H9 (cell line): ENCODE measurements at regions not wholly inside any gene's neighbourhood (a gene's known extent, or its start where the extent isn't known, plus 50 kb on each side); places are given as distances from the start of the nearest gene placed in this dataset.

Experiments used
- DNase-seq: peaks from one replicate; pipeline ENCODE4 v3.0.0-alpha.2; 2017
- H2AFZ ChIP-seq: one replicate; pipeline ENCODE4 v1.6.1; 2013; ENCODE audit warnings: mild to moderate bottlenecking, low read length, control low read depth, moderate library complexity
- H2AK5ac ChIP-seq: 2 replicates; pipeline ENCODE4 v1.6.1; 2013; ENCODE audit warnings: low read length, control low read depth, mixed read lengths; ENCODE audit not compliant: insufficient read length
- H2BK120ac ChIP-seq: one replicate; pipeline ENCODE4 v1.6.1; 2013; ENCODE audit warnings: low read depth, mild to moderate bottlenecking, low read length, control low read depth, inconsistent platforms; ENCODE audit not compliant: poor library complexity, severe bottlenecking
- H2BK12ac ChIP-seq: 2 replicates; pipeline ENCODE4 v1.6.1; 2013; ENCODE audit warnings: low read length, control low read depth, mixed read lengths, low read depth; ENCODE audit not compliant: insufficient read length
- H2BK15ac ChIP-seq: 2 replicates; pipeline ENCODE4 v1.6.1; 2013; ENCODE audit warnings: low read depth, low read length, control low read depth
- H2BK20ac ChIP-seq: one replicate; pipeline ENCODE4 v1.6.1; 2013; ENCODE audit warnings: low read depth, mild to moderate bottlenecking, low read length, control low read depth, inconsistent platforms; ENCODE audit not compliant: poor library complexity, severe bottlenecking
- H2BK5ac ChIP-seq: 2 replicates; pipeline ENCODE4 v1.6.1; 2013; ENCODE audit warnings: low read length, control low read depth, mixed read lengths; ENCODE audit not compliant: insufficient read length
- H3K14ac ChIP-seq: 2 replicates; pipeline ENCODE4 v1.6.1; 2013; ENCODE audit warnings: low read length, control low read depth; ENCODE audit not compliant: insufficient read depth
- H3K18ac ChIP-seq: 2 replicates; pipeline ENCODE4 v1.6.1; 2013; ENCODE audit warnings: low read depth, mild to moderate bottlenecking, mixed read lengths, low read length, control low read depth; ENCODE audit not compliant: insufficient read length
- H3K23ac ChIP-seq: 2 replicates; pipeline ENCODE4 v1.6.1; 2013; ENCODE audit warnings: low read length, control low read depth, mixed read lengths, low read depth; ENCODE audit not compliant: insufficient read length
- H3K23me2 ChIP-seq: 2 replicates; pipeline ENCODE4 v1.6.1; 2013; ENCODE audit warnings: low read depth, mild to moderate bottlenecking, mixed read lengths, low read length, control low read depth; ENCODE audit not compliant: insufficient read length, poor library complexity, severe bottlenecking
- H3K27ac ChIP-seq: 2 replicates; pipeline ENCODE4 v1.5.1; 2013; ENCODE audit warnings: low read length, control low read depth, mixed read lengths, low read depth; ENCODE audit not compliant: insufficient read length
- H3K27me3 ChIP-seq: 2 replicates; pipeline ENCODE4 v1.6.1; 2013; ENCODE audit warnings: low read length, control low read depth, inconsistent platforms; ENCODE audit not compliant: insufficient read depth
- H3K4ac ChIP-seq: 2 replicates; pipeline ENCODE4 v1.6.1; 2013; ENCODE audit warnings: low read depth, mild to moderate bottlenecking, control low read depth, inconsistent platforms, low read length, moderate library complexity
- H3K4me1 ChIP-seq: 2 replicates; pipeline ENCODE4 v1.6.1; 2013; ENCODE audit warnings: low read length, control low read depth, inconsistent platforms; ENCODE audit not compliant: insufficient read depth
- H3K4me2 ChIP-seq: 2 replicates; pipeline ENCODE4 v1.6.1; 2013; ENCODE audit warnings: low read length, control low read depth, mixed read lengths; ENCODE audit not compliant: insufficient read length, insufficient read depth
- H3K56ac ChIP-seq: 2 replicates; pipeline ENCODE4 v1.6.1; 2013; ENCODE audit warnings: low read depth, mild to moderate bottlenecking, mixed read lengths, low read length, control low read depth; ENCODE audit not compliant: insufficient read length
- H3K79me1 ChIP-seq: 2 replicates; pipeline ENCODE4 v1.6.1; 2013; ENCODE audit warnings: low read depth, mild to moderate bottlenecking, moderate library complexity, low read length, control low read depth, inconsistent platforms; ENCODE audit not compliant: insufficient read depth, poor library complexity, severe bottlenecking
- H3K79me2 ChIP-seq: 2 replicates; pipeline ENCODE4 v1.6.1; 2013; ENCODE audit warnings: low read length, control low read depth, inconsistent platforms; ENCODE audit not compliant: insufficient read depth
- H3K9ac ChIP-seq: 2 replicates; pipeline ENCODE4 v1.6.1; 2013; ENCODE audit warnings: low read length, control low read depth, mixed read lengths; ENCODE audit not compliant: insufficient read length; ENCODE audit errors: extremely low read depth
- H3K9me3 ChIP-seq: one replicate; pipeline ENCODE4 v1.6.1; 2013; ENCODE audit warnings: low read depth, low read length, inconsistent platforms; ENCODE audit not compliant: control insufficient read depth
- H3T11ph ChIP-seq: one replicate; pipeline ENCODE4 v1.6.1; 2013; ENCODE audit warnings: mild to moderate bottlenecking, low read length, control low read depth, inconsistent platforms
- H4K20me1 ChIP-seq: one replicate; pipeline ENCODE4 v1.6.1; 2013; ENCODE audit not compliant: control insufficient read depth, insufficient read length, insufficient read depth
- H4K5ac ChIP-seq: 2 replicates; pipeline ENCODE4 v1.6.1; 2013; ENCODE audit warnings: low read depth, mild to moderate bottlenecking, mixed read lengths, low read length, control low read depth; ENCODE audit not compliant: insufficient read length
- H4K8ac ChIP-seq: replicated peaks from 2 replicates; pipeline ENCODE4 v1.6.1; 2013; ENCODE audit warnings: low read length, control low read depth, mixed read lengths, low read depth; ENCODE audit not compliant: insufficient read length
- H4K91ac ChIP-seq: 2 replicates; pipeline ENCODE4 v1.6.1; 2013; ENCODE audit warnings: low read depth, mild to moderate bottlenecking, moderate library complexity, mixed read lengths, low read length, control low read depth; ENCODE audit not compliant: insufficient read length
- H3K27ac Mint-ChIP-seq, 3 experiments: 2 replicates in 2 of 3; 3 replicates in 1 of 3; pipeline ENCODE4 v1.8.0; 2020 to 2021; ENCODE audit warnings: mixed read lengths in 3 of 3, mild to moderate bottlenecking in 1 of 3, moderate library complexity in 1 of 3
- H3K27me3 Mint-ChIP-seq: 2 replicates; pipeline ENCODE4 v1.8.0; 2021; ENCODE audit warnings: low read depth, mild to moderate bottlenecking, moderate library complexity, mixed read lengths
- H3K36me3 Mint-ChIP-seq, 3 experiments: 2 replicates in 2 of 3; 3 replicates in 1 of 3; pipeline ENCODE4 v1.8.0; 2020 to 2021; ENCODE audit warnings: low read depth in 3 of 3, mixed read lengths in 3 of 3; ENCODE audit not compliant: insufficient read depth in 1 of 3
- H3K4me1 Mint-ChIP-seq, 2 experiments: 2 replicates each; pipeline ENCODE4 v1.8.0; 2020; ENCODE audit warnings: mixed read lengths in 2 of 2
- H3K4me3 Mint-ChIP-seq, 2 experiments: 2 replicates in 1 of 2; 3 replicates in 1 of 2; pipeline ENCODE4 v1.8.0; 2020 to 2021; ENCODE audit warnings: mild to moderate bottlenecking in 2 of 2, mixed read lengths in 2 of 2, moderate library complexity in 1 of 2
- H3K9me3 Mint-ChIP-seq, 2 experiments: 2 replicates in 1 of 2; 3 replicates in 1 of 2; pipeline ENCODE4 v1.8.0; 2020; ENCODE audit warnings: mild to moderate bottlenecking in 2 of 2, mixed read lengths in 2 of 2, moderate library complexity in 1 of 2
- CTCF ChIP-seq: fragments of 200-600 bp; sonication (generic); conservative IDR thresholded peaks from 3 replicates; pipeline ENCODE4 v1.8.0; 2021; ENCODE audit warnings: antibody characterized with exemption, mild to moderate bottlenecking
- WGBS: extraction: QIAGEN DNeasy Blood & Tissue Kit; methylation state at CpG from one replicate; pipeline ENCODE4 v1.1.7; 2013; ENCODE audit warnings: missing lambda C conversion rate, low lambda C conversion rate, mixed read lengths; ENCODE audit not compliant: insufficient read length; ENCODE audit errors: extremely low coverage; 5-methylcytosine and 5-hydroxymethylcytosine counted together

DNA sequence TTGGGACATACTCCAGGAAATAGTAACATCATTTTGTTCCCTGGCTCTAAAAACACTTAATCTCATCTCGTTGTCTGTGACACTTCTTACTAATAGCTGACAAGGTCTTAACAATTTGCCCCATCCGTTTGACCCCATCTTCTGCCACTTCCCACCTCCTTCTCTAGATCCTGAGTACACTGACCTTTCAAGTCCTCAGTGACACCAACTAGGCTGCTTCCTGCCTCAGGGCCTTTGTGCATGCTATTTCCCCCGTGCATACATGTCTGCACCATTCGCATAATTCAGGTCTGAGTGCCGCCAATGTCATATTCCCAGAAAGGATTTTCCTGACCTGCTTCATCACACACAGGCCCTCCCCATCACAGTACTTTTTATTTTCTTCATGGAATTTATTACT, 70.6 kb upstream of the CCND2 start:
- H3K14ac ChIP-seq: no peak overlapping the region
- no peaks in the 10 kb centered on the region for H3K79me2 ChIP-seq
- WGBS: no CpG with 5 or more reads among the region's 5 CpGs
- no peak overlapping the region for H3K27ac ChIP-seq
- TF ChIP-seq CTCF: no peak
- Mint-ChIP-seq H3K27ac (peak overlapping the region in 1 of 3 experiments; percentile 7; a peak in 1 of 7 replicates), H3K27me3 (peaks cover 15% of the 10 kb centered on the region), H3K36me3 (no peaks in the 10 kb centered on the region; a peak in 1 of 7 replicates), H3K4me3 (no peak overlapping the region; a peak in 1 of 5 replicates), H3K4me1 (peaks cover 62 to 68% of the 10 kb centered on the region in 2 experiments), H3K9me3 (peaks cover 0 to 3% of the 10 kb centered on the region in 2 experiments; a peak in 1 of 5 replicates)
- no peaks in the 10 kb centered on the region for H3K27me3 ChIP-seq
- no peak overlapping the region for H2BK15ac ChIP-seq
- H4K20me1 ChIP-seq: no peaks in the 10 kb centered on the region
- no peak overlapping the region for H2BK20ac ChIP-seq
- no peak overlapping the region for H3K4ac ChIP-seq
- H4K8ac ChIP-seq: no peak overlapping the region
- H2BK12ac ChIP-seq: no peak overlapping the region
- no peak overlapping the region for H2BK5ac ChIP-seq
- H3K23ac ChIP-seq: no peak overlapping the region
- H2AK5ac ChIP-seq: no peak overlapping the region
- no peaks in the 10 kb centered on the region for H3K23me2 ChIP-seq
- no peak for DNase-seq
- H3K18ac ChIP-seq: no peak overlapping the region
- no peaks in the 10 kb centered on the region for H3K79me1 ChIP-seq
- H3K56ac ChIP-seq: no peak overlapping the region
- H3T11ph ChIP-seq: no peak overlapping the region
- no peak overlapping the region for H4K91ac ChIP-seq
- no peak overlapping the region for H2AFZ ChIP-seq
- H3K9ac ChIP-seq: no peak overlapping the region
- no peak overlapping the region for H2BK120ac ChIP-seq
- no peak overlapping the region for H4K5ac ChIP-seq
- peaks cover 15% of the 10 kb centered on the region for H3K4me1 ChIP-seq
- no peaks in the 10 kb centered on the region for H3K9me3 ChIP-seq
- H3K4me2 ChIP-seq: no peak overlapping the region
